ENCODE measurements at regions not wholly inside any gene's neighbourhood (a gene's known extent, or its start where the extent isn't known, plus 50 kb on each side); places are given as distances from the start of the nearest gene placed in this dataset.
"Not testable (repeated sequence)": the region's sequence is repeated elsewhere in the genome, so short reads cannot be mapped to it uniquely, and the experiment has no call there.

- DNase-seq (ENCODE audit: low read depth) = no peak
- no peak overlapping the region for H3K4me3 ChIP-seq (ENCODE audit: control insufficient read depth, low read depth, low read length)
- TF ChIP-seq CTCF (IDR thresholded peaks at IDR 0.05; ENCODE audit: control insufficient read depth, insufficient read depth, low read depth, low read length, missing control alignments) = no peak
These were observed 1312.5 kb downstream of the DSC3 start for GRCh38 chr18:29730073-29730472.

GRCh38 chr18:29726646-29727045 lies 1315.9 kb downstream of the DSC3 start:
- no peak overlapping the region for H3K4me3 ChIP-seq (ENCODE audit: control insufficient read depth, low read depth, low read length)
- TF ChIP-seq CTCF (IDR thresholded peaks at IDR 0.05; ENCODE audit: control insufficient read depth, insufficient read depth, low read depth, low read length, missing control alignments) = no peak
- DNase-seq (ENCODE audit: low read depth) = no peak

GRCh38 chr18:29723486-29723885 lies 1319.1 kb downstream of the DSC3 start:
- not testable (repeated sequence) for DNase-seq (ENCODE audit: low read depth); H3K4me3 ChIP-seq (ENCODE audit: control insufficient read depth, low read depth, low read length)

GRCh38 chr18:29715960-29716359 lies 1326.6 kb downstream of the DSC3 start:
- not testable (repeated sequence) for H3K4me3 ChIP-seq (ENCODE audit: control insufficient read depth, low read depth, low read length); DNase-seq (ENCODE audit: low read depth)

- TF ChIP-seq CTCF (IDR thresholded peaks at IDR 0.05; ENCODE audit: control insufficient read depth, insufficient read depth, low read depth, low read length, missing control alignments) = no peak
These were observed 1329.8 kb downstream of the DSC3 start for GRCh38 chr18:29712785-29713184.

GRCh38 chr18:29711932-29712331 lies 1330.6 kb downstream of the DSC3 start:
- DNase-seq (ENCODE audit: low read depth) = no peak
- H3K4me3 ChIP-seq (ENCODE audit: control insufficient read depth, low read depth, low read length) = no peak overlapping the region
- TF ChIP-seq CTCF (IDR thresholded peaks at IDR 0.05; ENCODE audit: control insufficient read depth, insufficient read depth, low read depth, low read length, missing control alignments) = no peak

More at GRCh38 chr18:29712785-29713184, 1329.8 kb downstream of the DSC3 start:
- no peak overlapping the region for H3K4me3 ChIP-seq (ENCODE audit: control insufficient read depth, low read depth, low read length)
- DNase-seq (ENCODE audit: low read depth) = no peak

GRCh38 chr18:29693334-29693733 lies 1349.2 kb downstream of the DSC3 start:
- TF ChIP-seq CTCF (IDR thresholded peaks at IDR 0.05; ENCODE audit: control insufficient read depth, insufficient read depth, low read depth, low read length, missing control alignments) = no peak
- H3K4me3 ChIP-seq (ENCODE audit: control insufficient read depth, low read depth, low read length) = no peak overlapping the region
- DNase-seq (ENCODE audit: low read depth) = no peak

- no peak for DNase-seq (ENCODE audit: low read depth)
- H3K4me3 ChIP-seq (ENCODE audit: control insufficient read depth, low read depth, low read length) = no peak overlapping the region
- no peak for TF ChIP-seq CTCF (IDR thresholded peaks at IDR 0.05; ENCODE audit: control insufficient read depth, insufficient read depth, low read depth, low read length, missing control alignments)
These were observed 1361.0 kb downstream of the DSC3 start for GRCh38 chr18:29681578-29681977.
